GM23338 (cell line): ENCODE measurements at regions not wholly inside any gene's neighbourhood (a gene's known extent, or its start where the extent isn't known, plus 50 kb on each side); places are given as distances from the start of the nearest gene placed in this dataset.

ENCODE experiments used
- EZH2 ChIP-seq: fragments of 200-600 bp; sonication (generic); IDR thresholded peaks from one replicate; pipeline ENCODE4 v1.8.0; 2017; ENCODE audit warnings: antibody characterized with exemption, mild to moderate bottlenecking, low read depth; ENCODE audit not compliant: unreplicated experiment
- EZH2phosphoT487 ChIP-seq: fragments of 200-600 bp; sonication (generic); IDR thresholded peaks from one replicate; pipeline ENCODE4 v1.8.1; 2018; ENCODE audit warnings: antibody characterized with exemption; ENCODE audit not compliant: unreplicated experiment
- TF ChIP-seq, protein P1 (sequence below): IDR thresholded peaks from one replicate; pipeline ENCODE4 v1.6.1; 2018; ENCODE audit warnings: antibody characterized with exemption; ENCODE audit not compliant: unreplicated experiment
- TF ChIP-seq, protein P2 (sequence below), 2 experiments: fragments of 200-600 bp in 1 of 2; sonication (generic) in 1 of 2; conservative IDR thresholded peaks; 2 replicates each; pipeline versions ENCODE4 v1.5.1 to v1.6.1; 2016 to 2017; ENCODE audit warnings: antibody characterized with exemption in 2 of 2, low read depth in 2 of 2, mild to moderate bottlenecking in 2 of 2, moderate library complexity in 1 of 2

DNA sequence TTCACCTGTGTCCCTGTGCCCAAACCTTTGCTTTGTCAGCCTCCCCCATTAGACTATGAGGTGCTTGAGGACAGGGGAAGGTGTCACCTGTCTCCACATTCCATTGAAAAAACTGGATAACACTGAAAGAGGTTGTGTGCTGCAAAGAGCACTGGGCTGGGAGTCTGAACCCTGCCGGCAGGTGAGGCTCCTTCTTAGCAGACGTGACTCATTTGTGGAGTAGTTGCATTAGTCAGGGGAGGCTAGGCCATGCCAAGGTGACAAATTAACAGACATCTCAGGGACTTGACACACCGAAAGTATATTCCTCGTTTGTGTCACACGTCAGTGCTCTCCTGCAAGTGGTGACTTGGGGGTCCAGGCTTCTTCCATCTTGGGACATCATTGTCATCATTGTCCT is 95.9 kb upstream of the STX18 start:
- TF ChIP-seq, protein P1, sequence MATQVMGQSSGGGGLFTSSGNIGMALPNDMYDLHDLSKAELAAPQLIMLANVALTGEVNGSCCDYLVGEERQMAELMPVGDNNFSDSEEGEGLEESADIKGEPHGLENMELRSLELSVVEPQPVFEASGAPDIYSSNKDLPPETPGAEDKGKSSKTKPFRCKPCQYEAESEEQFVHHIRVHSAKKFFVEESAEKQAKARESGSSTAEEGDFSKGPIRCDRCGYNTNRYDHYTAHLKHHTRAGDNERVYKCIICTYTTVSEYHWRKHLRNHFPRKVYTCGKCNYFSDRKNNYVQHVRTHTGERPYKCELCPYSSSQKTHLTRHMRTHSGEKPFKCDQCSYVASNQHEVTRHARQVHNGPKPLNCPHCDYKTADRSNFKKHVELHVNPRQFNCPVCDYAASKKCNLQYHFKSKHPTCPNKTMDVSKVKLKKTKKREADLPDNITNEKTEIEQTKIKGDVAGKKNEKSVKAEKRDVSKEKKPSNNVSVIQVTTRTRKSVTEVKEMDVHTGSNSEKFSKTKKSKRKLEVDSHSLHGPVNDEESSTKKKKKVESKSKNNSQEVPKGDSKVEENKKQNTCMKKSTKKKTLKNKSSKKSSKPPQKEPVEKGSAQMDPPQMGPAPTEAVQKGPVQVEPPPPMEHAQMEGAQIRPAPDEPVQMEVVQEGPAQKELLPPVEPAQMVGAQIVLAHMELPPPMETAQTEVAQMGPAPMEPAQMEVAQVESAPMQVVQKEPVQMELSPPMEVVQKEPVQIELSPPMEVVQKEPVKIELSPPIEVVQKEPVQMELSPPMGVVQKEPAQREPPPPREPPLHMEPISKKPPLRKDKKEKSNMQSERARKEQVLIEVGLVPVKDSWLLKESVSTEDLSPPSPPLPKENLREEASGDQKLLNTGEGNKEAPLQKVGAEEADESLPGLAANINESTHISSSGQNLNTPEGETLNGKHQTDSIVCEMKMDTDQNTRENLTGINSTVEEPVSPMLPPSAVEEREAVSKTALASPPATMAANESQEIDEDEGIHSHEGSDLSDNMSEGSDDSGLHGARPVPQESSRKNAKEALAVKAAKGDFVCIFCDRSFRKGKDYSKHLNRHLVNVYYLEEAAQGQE: no peak
- TF ChIP-seq, protein P2, sequence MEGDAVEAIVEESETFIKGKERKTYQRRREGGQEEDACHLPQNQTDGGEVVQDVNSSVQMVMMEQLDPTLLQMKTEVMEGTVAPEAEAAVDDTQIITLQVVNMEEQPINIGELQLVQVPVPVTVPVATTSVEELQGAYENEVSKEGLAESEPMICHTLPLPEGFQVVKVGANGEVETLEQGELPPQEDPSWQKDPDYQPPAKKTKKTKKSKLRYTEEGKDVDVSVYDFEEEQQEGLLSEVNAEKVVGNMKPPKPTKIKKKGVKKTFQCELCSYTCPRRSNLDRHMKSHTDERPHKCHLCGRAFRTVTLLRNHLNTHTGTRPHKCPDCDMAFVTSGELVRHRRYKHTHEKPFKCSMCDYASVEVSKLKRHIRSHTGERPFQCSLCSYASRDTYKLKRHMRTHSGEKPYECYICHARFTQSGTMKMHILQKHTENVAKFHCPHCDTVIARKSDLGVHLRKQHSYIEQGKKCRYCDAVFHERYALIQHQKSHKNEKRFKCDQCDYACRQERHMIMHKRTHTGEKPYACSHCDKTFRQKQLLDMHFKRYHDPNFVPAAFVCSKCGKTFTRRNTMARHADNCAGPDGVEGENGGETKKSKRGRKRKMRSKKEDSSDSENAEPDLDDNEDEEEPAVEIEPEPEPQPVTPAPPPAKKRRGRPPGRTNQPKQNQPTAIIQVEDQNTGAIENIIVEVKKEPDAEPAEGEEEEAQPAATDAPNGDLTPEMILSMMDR (conservative IDR thresholded peaks at IDR 0.05; ENCODE audit: low read depth in 2 of 2): no peak
- TF ChIP-seq EZH2phosphoT487: no peak
- no peak for TF ChIP-seq EZH2
